ENCODE measurements at regions not wholly inside any gene's neighbourhood (a gene's known extent, or its start where the extent isn't known, plus 50 kb on each side); places are given as distances from the start of the nearest gene placed in this dataset.
"Not testable (repeated sequence)": the region's sequence is repeated elsewhere in the genome, so short reads cannot be mapped to it uniquely, and the experiment has no call there.

GRCh38 chr7:101727184-101727583 is 90.2 kb upstream of the CUX1 start:
- no peak overlapping the region for H3K9ac ChIP-seq (ENCODE audit: low read depth, low read length)
- no peak for TF ChIP-seq EZH2 (IDR thresholded peaks at IDR 0.05; ENCODE audit: borderline replicate concordance, low read depth, low read length, severe bottlenecking)
- no peak for TF ChIP-seq CTCF (IDR thresholded peaks at IDR 0.05; ENCODE audit: borderline replicate concordance, extremely low read depth, low read length, poor library complexity, severe bottlenecking)
- H3K4me3 ChIP-seq (ENCODE audit: low read depth in 1 of 2, low read length in 2 of 2), result no peak overlapping the region
- no peaks in the 10 kb centered on the region for H3K9me3 ChIP-seq (ENCODE audit: insufficient read depth, low read length, severe bottlenecking)
- no peaks in the 10 kb centered on the region for H3K79me2 ChIP-seq (ENCODE audit: insufficient read depth, low read length)
- ATAC-seq (ENCODE audit: insufficient read depth, low read depth) (no peak), DNase-seq (no peak)
- no peak overlapping the region for H3K4me2 ChIP-seq (ENCODE audit: insufficient read depth, low read length)
- no peaks in the 10 kb centered on the region for H3K27me3 ChIP-seq (ENCODE audit: insufficient read depth, low read length, poor library complexity)
- no peaks in the 10 kb centered on the region for H4K20me1 ChIP-seq (ENCODE audit: insufficient read depth, low read length)
- H3K4me1 ChIP-seq (ENCODE audit: insufficient read depth, low read length), result no peaks in the 10 kb centered on the region
- no peaks in the 10 kb centered on the region for H3K36me3 ChIP-seq (ENCODE audit: insufficient read depth, low read length)
- no peak overlapping the region for H3K27ac ChIP-seq (ENCODE audit: low read length)
- H2AFZ ChIP-seq (ENCODE audit: low read depth, low read length), result no peak overlapping the region

- Histone ChIP-seq H3K27me3 (ENCODE audit: insufficient read depth, low read length, poor library complexity) (no peaks in the 10 kb centered on the region), H3K27ac (ENCODE audit: low read length) (no peak overlapping the region), H2AFZ (ENCODE audit: low read depth, low read length) (no peak overlapping the region), H3K4me2 (ENCODE audit: insufficient read depth, low read length) (no peak overlapping the region), H4K20me1 (ENCODE audit: insufficient read depth, low read length) (no peaks in the 10 kb centered on the region), H3K9me3 (ENCODE audit: insufficient read depth, low read length, severe bottlenecking) (no peaks in the 10 kb centered on the region), H3K9ac (ENCODE audit: low read depth, low read length) (no peak overlapping the region), H3K36me3 (ENCODE audit: insufficient read depth, low read length) (no peaks in the 10 kb centered on the region), H3K79me2 (ENCODE audit: insufficient read depth, low read length) (no peaks in the 10 kb centered on the region), H3K4me3 (ENCODE audit: low read depth in 1 of 2, low read length in 2 of 2) (no peak overlapping the region), H3K4me1 (ENCODE audit: insufficient read depth, low read length) (no peaks in the 10 kb centered on the region)
- no peak for ATAC-seq (ENCODE audit: insufficient read depth, low read depth)
- TF ChIP-seq EZH2 (IDR thresholded peaks at IDR 0.05; ENCODE audit: borderline replicate concordance, low read depth, low read length, severe bottlenecking) (no peak), CTCF (IDR thresholded peaks at IDR 0.05; ENCODE audit: borderline replicate concordance, extremely low read depth, low read length, poor library complexity, severe bottlenecking) (no peak)
- no peak for DNase-seq
These were observed 89.3 kb upstream of the CUX1 start for GRCh38 chr7:101728128-101728527.

GRCh38 chr7:101728873-101729240 is 88.6 kb upstream of the CUX1 start:
- not testable (repeated sequence) for H3K4me2 ChIP-seq (ENCODE audit: insufficient read depth, low read length); H3K36me3 ChIP-seq (ENCODE audit: insufficient read depth, low read length); H2AFZ ChIP-seq (ENCODE audit: low read depth, low read length); H3K4me1 ChIP-seq (ENCODE audit: insufficient read depth, low read length); H3K9me3 ChIP-seq (ENCODE audit: insufficient read depth, low read length, severe bottlenecking); H4K20me1 ChIP-seq (ENCODE audit: insufficient read depth, low read length); H3K27ac ChIP-seq (ENCODE audit: low read length); H3K4me3 ChIP-seq (ENCODE audit: low read depth in 1 of 2, low read length in 2 of 2); ATAC-seq (ENCODE audit: insufficient read depth, low read depth); H3K27me3 ChIP-seq (ENCODE audit: insufficient read depth, low read length, poor library complexity); DNase-seq; H3K79me2 ChIP-seq (ENCODE audit: insufficient read depth, low read length); H3K9ac ChIP-seq (ENCODE audit: low read depth, low read length)

GRCh38 chr7:101729241-101729883 is 88.1 kb upstream of the CUX1 start:
- H2AFZ ChIP-seq (ENCODE audit: low read depth, low read length), result no peak overlapping the region
- no peak overlapping the region for H3K27ac ChIP-seq (ENCODE audit: low read length)
- no peak overlapping the region for H3K9ac ChIP-seq (ENCODE audit: low read depth, low read length)
- DNase-seq, result no peak
- no peaks in the 10 kb centered on the region for H3K79me2 ChIP-seq (ENCODE audit: insufficient read depth, low read length)
- no peak for ATAC-seq (ENCODE audit: insufficient read depth, low read depth)
- no peaks in the 10 kb centered on the region for H3K36me3 ChIP-seq (ENCODE audit: insufficient read depth, low read length)
- H3K4me2 ChIP-seq (ENCODE audit: insufficient read depth, low read length), result no peak overlapping the region
- no peaks in the 10 kb centered on the region for H3K9me3 ChIP-seq (ENCODE audit: insufficient read depth, low read length, severe bottlenecking)
- no peak overlapping the region for H3K4me3 ChIP-seq (ENCODE audit: low read depth in 1 of 2, low read length in 2 of 2)
- no peaks in the 10 kb centered on the region for H4K20me1 ChIP-seq (ENCODE audit: insufficient read depth, low read length)
- no peaks in the 10 kb centered on the region for H3K27me3 ChIP-seq (ENCODE audit: insufficient read depth, low read length, poor library complexity)
- TF ChIP-seq CTCF (IDR thresholded peaks at IDR 0.05; ENCODE audit: borderline replicate concordance, extremely low read depth, low read length, poor library complexity, severe bottlenecking) (no peak), EZH2 (IDR thresholded peaks at IDR 0.05; ENCODE audit: borderline replicate concordance, low read depth, low read length, severe bottlenecking) (no peak)
- H3K4me1 ChIP-seq (ENCODE audit: insufficient read depth, low read length), result no peaks in the 10 kb centered on the region

All from DND-41 (cell line).